GM20431 (cell line): ENCODE measurements at regions not wholly inside any gene's neighbourhood (a gene's known extent, or its start where the extent isn't known, plus 50 kb on each side); places are given as distances from the start of the nearest gene placed in this dataset.

Experiments used
- in situ Hi-C: fragments of 300-500 bp; cut with MseI, MboI; formaldehyde crosslinking; loops from one replicate; pipeline ENCODE4 v1.15.0; 2020; ENCODE audit warnings: low sequenced_read_pairs; ENCODE audit not compliant: unreplicated experiment

- in situ Hi-C loops = no loop called here
Observed at GRCh38 chr16:11435576-11435975, 90.3 kb downstream of the RMI2 start.

- in situ Hi-C loops = no loop called here
Observed at GRCh38 chr16:11437069-11437468, 91.8 kb downstream of the RMI2 start.

GRCh38 chr16:11439790-11440656 is 94.8 kb downstream of the RMI2 start:
- in situ Hi-C loops = no loop called here

GRCh38 chr16:11440657-11441012 is 95.4 kb downstream of the RMI2 start:
- in situ Hi-C loops = no loop called here

GRCh38 chr16:11445486-11445885 is 100.2 kb downstream of the RMI2 start:
- in situ Hi-C loops = no loop called here

GRCh38 chr16:11446566-11447119 is 101.4 kb downstream of the RMI2 start:
- in situ Hi-C loops = no loop called here

GRCh38 chr16:11447272-11447671 is 102.0 kb downstream of the RMI2 start:
- in situ Hi-C loops = no loop called here

GRCh38 chr16:11447836-11448235 is 102.6 kb downstream of the RMI2 start:
- in situ Hi-C loops = no loop called here

- in situ Hi-C loops = no loop called here
Observed at GRCh38 chr16:11448796-11449416, 103.6 kb downstream of the RMI2 start.

- in situ Hi-C loops = no loop called here
Observed at GRCh38 chr16:11449716-11450115, 104.5 kb downstream of the RMI2 start.

- in situ Hi-C loops = no loop called here
Observed at GRCh38 chr16:11450136-11450535, 104.9 kb downstream of the RMI2 start.

- in situ Hi-C loops = no loop called here
Observed at GRCh38 chr16:11452298-11452697, 107.0 kb downstream of the RMI2 start.

GRCh38 chr16:11452746-11453389 is 107.6 kb downstream of the RMI2 start:
- in situ Hi-C loops = no loop called here

- in situ Hi-C loops = no loop called here
Observed at GRCh38 chr16:11456741-11457140, 111.5 kb downstream of the RMI2 start.

GRCh38 chr16:11459722-11460121 is 114.5 kb downstream of the RMI2 start:
- in situ Hi-C loops = no loop called here

- in situ Hi-C loops = no loop called here
Observed at GRCh38 chr16:11460820-11461594, 115.7 kb downstream of the RMI2 start.

GRCh38 chr16:11461595-11461990 is 116.3 kb downstream of the RMI2 start:
- in situ Hi-C loops = no loop called here

- in situ Hi-C loops = no loop called here
Observed at GRCh38 chr16:11462036-11462435, 116.8 kb downstream of the RMI2 start.

GRCh38 chr16:11462861-11463260 is 117.6 kb downstream of the RMI2 start:
- in situ Hi-C loops = no loop called here

- in situ Hi-C loops = no loop called here
Observed at GRCh38 chr16:11464241-11464640, 119.0 kb downstream of the RMI2 start.
